H1 (cell line): ENCODE measurements at regions not wholly inside any gene's neighbourhood (a gene's known extent, or its start where the extent isn't known, plus 50 kb on each side); places are given as distances from the start of the nearest gene placed in this dataset.

Source experiments
- CBX8 ChIP-seq: fragments of 300-800, 300-1000 bp; sonication (generic); IDR thresholded peaks from 2 replicates; pipeline ENCODE4 v1.7.1; 2016; ENCODE audit warnings: low read depth, low read length, borderline replicate concordance
- CHD7 ChIP-seq: fragments of 300-600 bp; sonication (generic); IDR thresholded peaks from 2 replicates; pipeline ENCODE4 v1.7.1; 2012; ENCODE audit warnings: low read length, moderate library complexity, mild to moderate bottlenecking, inconsistent platforms; ENCODE audit not compliant: insufficient replicate concordance
- HDAC2 ChIP-seq, 2 experiments: fragments of 300-600 bp in 1 of 2; sonication (generic) in 1 of 2; IDR thresholded peaks; 2 replicates each; pipeline ENCODE4 v1.6.1; 2011 to 2012; ENCODE audit warnings: low read depth in 2 of 2, low read length in 2 of 2, mild to moderate bottlenecking in 2 of 2, moderate library complexity in 2 of 2, borderline replicate concordance in 1 of 2, inconsistent platforms in 1 of 2
- KDM5A ChIP-seq: fragments of 200-600 bp; IDR thresholded peaks from 2 replicates; pipeline ENCODE4 v1.7.1; 2012; ENCODE audit warnings: mild to moderate bottlenecking, low read length, inconsistent platforms, mixed read lengths
- POLR2A ChIP-seq, 2 experiments: IDR thresholded peaks; 1 replicate in 1 of 2; 2 replicates in 1 of 2; pipeline ENCODE4 v1.6.1; 2011; ENCODE audit warnings: low read depth in 2 of 2, low read length in 2 of 2, mild to moderate bottlenecking in 2 of 2; ENCODE audit errors: control extremely low read depth in 1 of 2
- POU5F1 ChIP-seq: IDR thresholded peaks from 2 replicates; pipeline ENCODE4 v1.6.1; 2011; ENCODE audit warnings: low read depth, mild to moderate bottlenecking, low read length, moderate library complexity

DNA sequence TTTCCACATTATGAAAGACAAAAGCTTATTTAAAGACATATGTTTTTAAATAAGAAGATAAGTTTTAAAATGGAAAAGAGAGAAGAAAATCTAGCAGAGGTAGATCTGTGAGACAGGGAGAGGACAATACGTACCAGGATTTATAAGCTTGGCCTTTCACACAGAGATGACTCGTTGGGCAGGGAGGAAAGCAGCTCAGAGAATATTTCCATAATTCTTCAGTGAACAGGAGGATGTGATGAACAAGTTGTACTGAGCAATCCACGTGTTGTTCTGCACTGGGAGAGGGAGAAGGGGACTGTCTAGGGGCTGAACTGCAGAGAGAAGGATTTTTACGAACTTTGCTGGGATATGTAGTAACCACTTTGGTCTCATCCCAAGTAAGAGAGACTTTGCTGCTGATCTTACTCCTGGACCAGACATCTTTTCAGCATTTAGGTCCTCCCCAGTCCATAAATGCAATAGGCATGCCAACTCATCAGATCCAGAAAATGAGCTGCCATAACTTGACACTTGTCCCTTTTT is 162.5 kb upstream of the SETBP1 start (continued):
- TF ChIP-seq CHD7 (no peak), KDM5A (no peak), HDAC2 (IDR thresholded peaks at IDR 0.05; ENCODE audit: borderline replicate concordance in 1 of 2, low read depth in 2 of 2, low read length in 2 of 2) (no peak), CBX8 (no peak), POLR2A (IDR thresholded peaks at IDR 0.05; ENCODE audit: control extremely low read depth in 1 of 2, low read depth in 2 of 2, low read length in 2 of 2) (no peak), POU5F1 (no peak)
